DOHH2 (cell line): ENCODE measurements at regions not wholly inside any gene's neighbourhood (a gene's known extent, or its start where the extent isn't known, plus 50 kb on each side); places are given as distances from the start of the nearest gene placed in this dataset.

Source experiments
- H3F3A ChIP-seq: fragments of 200-600 bp; sonication (generic), shearing (Covaris generic); 2 replicates; pipeline ENCODE4 v1.6.0; 2016; ENCODE audit warnings: antibody characterized with exemption, mild to moderate bottlenecking; ENCODE audit not compliant: control insufficient read depth, insufficient read depth
- H3K27ac ChIP-seq: fragments of 200-600 bp; sonication (generic); 2 replicates; pipeline ENCODE4 v1.5.1; 2014; ENCODE audit warnings: low read depth, mild to moderate bottlenecking, low read length, moderate library complexity
- H3K27me3 ChIP-seq: fragments of 200-600 bp; sonication (generic); 2 replicates; pipeline ENCODE4 v1.6.1; 2014; ENCODE audit warnings: mild to moderate bottlenecking, low read length, mixed read lengths; ENCODE audit not compliant: control insufficient read depth
- H3K36me3 ChIP-seq: fragments of 200-600 bp; sonication (generic); 2 replicates; pipeline ENCODE4 v1.6.1; 2014; ENCODE audit warnings: mild to moderate bottlenecking, low read length, moderate library complexity, mixed read lengths; ENCODE audit not compliant: control insufficient read depth
- H3K4me1 ChIP-seq: fragments of 200-600 bp; sonication (generic); 2 replicates; pipeline ENCODE4 v1.6.1; 2014; ENCODE audit warnings: mild to moderate bottlenecking, low read length, mixed read lengths; ENCODE audit not compliant: control insufficient read depth
- H3K4me2 ChIP-seq: fragments of 200-600 bp; sonication (generic); 2 replicates; pipeline ENCODE4 v1.6.0; 2014; ENCODE audit warnings: mild to moderate bottlenecking, low read length, moderate library complexity
- H3K4me3 ChIP-seq: fragments of 200-600 bp; sonication (generic); 2 replicates; pipeline ENCODE4 v1.5.1; 2014; ENCODE audit warnings: mild to moderate bottlenecking, low read length, mixed read lengths
- H3K79me2 ChIP-seq: fragments of 200-600 bp; sonication (generic); 2 replicates; pipeline ENCODE4 v1.6.1; 2014; ENCODE audit warnings: mild to moderate bottlenecking, low read length, mixed read lengths; ENCODE audit not compliant: control insufficient read depth
- H3K9me2 ChIP-seq: fragments of 200-600 bp; sonication (generic); replicated peaks from 2 replicates; pipeline ENCODE4 v1.6.1; 2014; ENCODE audit warnings: mild to moderate bottlenecking, low read length, mixed read lengths; ENCODE audit not compliant: control insufficient read depth
- H3K9me3 ChIP-seq: fragments of 200-600 bp; sonication (generic); 2 replicates; pipeline ENCODE4 v1.6.1; 2014; ENCODE audit warnings: antibody characterized with exemption, low read length, mixed read lengths; ENCODE audit not compliant: control insufficient read depth, insufficient read depth
- H4K20me1 ChIP-seq: fragments of 200-600 bp; sonication (generic); 2 replicates; pipeline ENCODE4 v1.6.0; 2014; ENCODE audit warnings: low read depth, mild to moderate bottlenecking, antibody characterized with exemption, low read length, moderate library complexity; ENCODE audit not compliant: control insufficient read depth, insufficient read depth
- EZH2phosphoT487 ChIP-seq: fragments of 200-600 bp; sonication (generic); IDR thresholded peaks from 2 replicates; pipeline ENCODE4 v1.6.1; 2017; ENCODE audit warnings: borderline replicate concordance, mild to moderate bottlenecking, antibody characterized with exemption, low read length, moderate library complexity, mixed read lengths
- TF ChIP-seq, protein P1 (sequence below): fragments of 200-600 bp; sonication (generic); IDR thresholded peaks from one replicate; pipeline ENCODE4 v1.5.1; 2014; ENCODE audit warnings: antibody characterized with exemption, mild to moderate bottlenecking, low read depth, low read length; ENCODE audit not compliant: poor library complexity, severe bottlenecking

DNA sequence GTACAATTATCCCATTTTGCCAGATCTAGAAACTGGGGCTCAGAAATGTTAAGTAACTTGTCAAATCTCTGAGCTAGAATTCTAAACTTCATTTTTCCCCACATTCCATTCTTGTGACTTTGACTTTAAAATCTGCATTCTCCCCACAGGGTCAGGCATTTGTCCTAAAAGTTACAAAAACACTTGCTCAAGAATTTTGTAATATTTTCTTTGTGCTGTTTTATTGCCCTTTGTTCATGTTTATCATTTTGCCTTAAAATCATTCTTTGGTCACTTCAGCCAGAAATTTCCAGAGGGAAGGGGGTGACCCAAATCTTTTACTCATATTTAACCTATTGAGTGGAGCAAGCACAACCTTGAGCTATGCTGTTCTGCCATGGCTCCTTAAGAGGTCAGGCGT lies 120.1 kb upstream of the CCL21 start:
- H4K20me1 ChIP-seq, result no peaks in the 10 kb centered on the region
- no peaks in the 10 kb centered on the region for H3K9me2 ChIP-seq
- H3K9me3 ChIP-seq, result no peaks in the 10 kb centered on the region
- H3K79me2 ChIP-seq, result no peaks in the 10 kb centered on the region
- H3K27me3 ChIP-seq, result no peaks in the 10 kb centered on the region
- no peak overlapping the region for H3K4me3 ChIP-seq
- TF ChIP-seq EZH2phosphoT487, result no peak
- TF ChIP-seq, protein P1, sequence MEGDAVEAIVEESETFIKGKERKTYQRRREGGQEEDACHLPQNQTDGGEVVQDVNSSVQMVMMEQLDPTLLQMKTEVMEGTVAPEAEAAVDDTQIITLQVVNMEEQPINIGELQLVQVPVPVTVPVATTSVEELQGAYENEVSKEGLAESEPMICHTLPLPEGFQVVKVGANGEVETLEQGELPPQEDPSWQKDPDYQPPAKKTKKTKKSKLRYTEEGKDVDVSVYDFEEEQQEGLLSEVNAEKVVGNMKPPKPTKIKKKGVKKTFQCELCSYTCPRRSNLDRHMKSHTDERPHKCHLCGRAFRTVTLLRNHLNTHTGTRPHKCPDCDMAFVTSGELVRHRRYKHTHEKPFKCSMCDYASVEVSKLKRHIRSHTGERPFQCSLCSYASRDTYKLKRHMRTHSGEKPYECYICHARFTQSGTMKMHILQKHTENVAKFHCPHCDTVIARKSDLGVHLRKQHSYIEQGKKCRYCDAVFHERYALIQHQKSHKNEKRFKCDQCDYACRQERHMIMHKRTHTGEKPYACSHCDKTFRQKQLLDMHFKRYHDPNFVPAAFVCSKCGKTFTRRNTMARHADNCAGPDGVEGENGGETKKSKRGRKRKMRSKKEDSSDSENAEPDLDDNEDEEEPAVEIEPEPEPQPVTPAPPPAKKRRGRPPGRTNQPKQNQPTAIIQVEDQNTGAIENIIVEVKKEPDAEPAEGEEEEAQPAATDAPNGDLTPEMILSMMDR, result no peak
- no peak overlapping the region for H3K27ac ChIP-seq
- no peaks in the 10 kb centered on the region for H3K36me3 ChIP-seq
- H3F3A ChIP-seq, result no peaks in the 10 kb centered on the region
- H3K4me2 ChIP-seq, result no peak overlapping the region
- no peaks in the 10 kb centered on the region for H3K4me1 ChIP-seq

DNA sequence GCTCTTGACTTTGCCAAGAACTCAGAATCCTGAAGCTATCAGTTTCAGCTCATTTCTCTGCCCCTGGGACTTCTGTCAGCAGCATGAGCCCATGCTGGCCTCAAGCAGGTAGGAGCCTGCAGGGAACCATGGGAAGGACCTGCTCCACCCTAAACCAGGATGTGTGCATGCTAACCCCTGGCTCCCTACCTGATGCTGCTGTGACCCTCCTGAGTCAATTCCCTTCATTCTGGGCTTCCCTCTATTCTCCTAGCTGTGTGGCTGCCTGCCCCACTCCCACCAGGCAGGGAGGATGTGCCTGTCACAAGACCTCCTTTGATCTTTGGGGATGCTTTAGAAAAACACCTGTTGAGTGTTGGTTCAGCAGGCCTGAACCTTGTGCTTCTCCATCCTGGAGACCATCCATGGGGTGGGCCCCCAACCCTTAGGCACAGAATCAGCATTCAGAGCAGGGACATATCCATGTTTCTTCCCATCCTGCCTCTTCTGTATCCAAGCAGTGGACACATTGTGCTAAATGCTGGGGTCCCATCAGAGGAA lies 117.1 kb upstream of the CCL21 start:
- H3K9me3 ChIP-seq, result no peaks in the 10 kb centered on the region
- TF ChIP-seq, protein P1, result no peak
- no peak for TF ChIP-seq EZH2phosphoT487
- H3K27ac ChIP-seq, result no peak overlapping the region
- H3K4me3 ChIP-seq, result no peak overlapping the region
- no peaks in the 10 kb centered on the region for H3K36me3 ChIP-seq
- H3K27me3 ChIP-seq, result no peaks in the 10 kb centered on the region
- H4K20me1 ChIP-seq, result no peaks in the 10 kb centered on the region
- H3K79me2 ChIP-seq, result no peaks in the 10 kb centered on the region
- no peaks in the 10 kb centered on the region for H3F3A ChIP-seq
- no peak overlapping the region for H3K4me2 ChIP-seq
- H3K4me1 ChIP-seq, result no peaks in the 10 kb centered on the region
- H3K9me2 ChIP-seq, result no peaks in the 10 kb centered on the region

DNA sequence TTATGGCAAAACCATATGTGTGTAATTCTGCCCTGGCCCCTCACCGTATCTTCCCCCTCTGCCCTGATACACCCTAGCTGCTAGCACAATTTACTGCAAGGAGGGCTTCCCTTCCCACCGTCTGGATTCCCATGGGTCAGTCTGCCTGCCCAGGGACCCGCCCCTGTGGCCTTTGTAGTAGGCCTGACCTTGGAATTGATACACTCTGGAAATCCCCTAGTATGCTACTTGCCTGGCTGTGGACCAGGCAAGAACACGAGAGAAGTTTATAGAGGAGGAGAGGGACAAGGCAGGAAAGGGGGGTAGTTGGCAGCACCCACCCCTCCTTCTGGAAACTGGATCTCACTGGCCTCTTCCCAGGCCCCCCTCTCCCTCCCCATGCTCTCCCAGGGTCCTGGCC lies 115.8 kb upstream of the CCL21 start:
- H3K79me2 ChIP-seq, result no peaks in the 10 kb centered on the region
- H3K9me3 ChIP-seq, result no peaks in the 10 kb centered on the region
- no peak overlapping the region for H3K4me2 ChIP-seq
- no peak overlapping the region for H3K27ac ChIP-seq
- no peaks in the 10 kb centered on the region for H3K9me2 ChIP-seq
- no peak overlapping the region for H3K4me3 ChIP-seq
- H3K27me3 ChIP-seq, result no peaks in the 10 kb centered on the region
- H3K36me3 ChIP-seq, result no peaks in the 10 kb centered on the region
- no peak for TF ChIP-seq EZH2phosphoT487
- TF ChIP-seq, protein P1, result no peak
- H3F3A ChIP-seq, result no peaks in the 10 kb centered on the region
- H3K4me1 ChIP-seq, result no peaks in the 10 kb centered on the region
- H4K20me1 ChIP-seq, result no peaks in the 10 kb centered on the region
